Calu3 (cell line): ENCODE measurements at regions not wholly inside any gene's neighbourhood (a gene's known extent, or its start where the extent isn't known, plus 50 kb on each side); places are given as distances from the start of the nearest gene placed in this dataset.

Source experiments
- BruUV-seq: library from RNA; stranded (reverse); fragments of 400-500 nt; replicated peaks from 2 replicates; lab custom pipeline; 2021; lab: Mats Ljungman, UMichigan
- CTCF ChIA-PET: fragments of 300-600 bp; sonication (Branson Sonifier 250); formaldehyde crosslinking; loops from one replicate; lab custom pipeline; 2022; ENCODE audit warnings: antibody characterized with exemption; lab: Charles Lee
- DNase-seq: peaks from one replicate; pipeline ENCODE4 v3.0.0; 2022
- H3K27ac Mint-ChIP-seq: one replicate; pipeline ENCODE4 v1.8.0; 2022; ENCODE audit warnings: mixed read lengths; ENCODE audit not compliant: unreplicated experiment
- H3K27me3 Mint-ChIP-seq: one replicate; pipeline ENCODE4 v1.8.0; 2022; ENCODE audit warnings: mixed read lengths; ENCODE audit not compliant: unreplicated experiment
- H3K36me3 Mint-ChIP-seq: one replicate; pipeline ENCODE4 v1.8.0; 2022; ENCODE audit warnings: mild to moderate bottlenecking, moderate library complexity, mixed read lengths; ENCODE audit not compliant: insufficient read depth, unreplicated experiment
- H3K4me1 Mint-ChIP-seq: one replicate; pipeline ENCODE4 v1.8.0; 2022; ENCODE audit warnings: mild to moderate bottlenecking, low read depth, mixed read lengths; ENCODE audit not compliant: unreplicated experiment
- H3K4me3 Mint-ChIP-seq: one replicate; pipeline ENCODE4 v1.8.0; 2022; ENCODE audit warnings: mild to moderate bottlenecking, low read depth, moderate library complexity, mixed read lengths; ENCODE audit not compliant: unreplicated experiment
- H3K9me3 Mint-ChIP-seq: one replicate; pipeline ENCODE4 v1.8.0; 2022; ENCODE audit warnings: low read depth, mixed read lengths; ENCODE audit not compliant: unreplicated experiment
- CTCF ChIP-seq: fragments of 200-600 bp; IDR thresholded peaks from one replicate; pipeline ENCODE4 v1.8.0; 2022; ENCODE audit warnings: antibody characterized with exemption; ENCODE audit not compliant: unreplicated experiment
- intact Hi-C: fragments of 100-400 bp; cut with micrococcal nuclease; formaldehyde crosslinking; loops from one replicate; pipeline ENCODE4 v1.10.0; 2022; ENCODE audit not compliant: unreplicated experiment

DNA sequence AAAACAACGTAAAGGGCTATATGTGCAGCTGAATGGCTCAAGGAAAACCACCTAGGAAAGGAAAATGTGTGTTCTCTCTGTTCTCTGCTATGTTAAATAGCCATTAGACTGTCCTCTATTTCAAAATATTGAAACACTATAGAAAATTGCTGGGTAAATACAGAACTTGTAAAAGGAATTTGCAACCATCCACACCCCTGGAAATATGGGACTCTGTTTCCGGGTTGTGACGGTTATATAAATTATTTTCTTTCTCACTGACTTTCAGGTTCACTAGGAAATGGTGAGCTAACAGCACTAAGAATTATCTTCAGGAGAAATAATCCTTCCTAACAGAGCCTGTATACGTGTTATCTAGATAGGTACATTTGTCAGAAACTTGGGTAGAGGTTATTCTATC is 161.0 kb upstream of the DKK2 start:
- H3K27me3 Mint-ChIP-seq, result no peaks in the 10 kb centered on the region
- no peak for TF ChIP-seq CTCF
- H3K4me3 Mint-ChIP-seq, result no peak overlapping the region
- CTCF ChIA-PET, result no interaction called here
- DNase-seq, result no peak
- no peaks in the 10 kb centered on the region for H3K36me3 Mint-ChIP-seq
- H3K9me3 Mint-ChIP-seq, result peaks cover 3% of the 10 kb centered on the region
- BruUV-seq, result no TSS peak
- intact Hi-C loops, result loop anchor here (10.0 kb wide), 1 partner anchor 468 kb away; no protein-coding TSS in a partner anchor
- no peak overlapping the region for H3K27ac Mint-ChIP-seq
- H3K4me1 Mint-ChIP-seq, result no peaks in the 10 kb centered on the region

DNA sequence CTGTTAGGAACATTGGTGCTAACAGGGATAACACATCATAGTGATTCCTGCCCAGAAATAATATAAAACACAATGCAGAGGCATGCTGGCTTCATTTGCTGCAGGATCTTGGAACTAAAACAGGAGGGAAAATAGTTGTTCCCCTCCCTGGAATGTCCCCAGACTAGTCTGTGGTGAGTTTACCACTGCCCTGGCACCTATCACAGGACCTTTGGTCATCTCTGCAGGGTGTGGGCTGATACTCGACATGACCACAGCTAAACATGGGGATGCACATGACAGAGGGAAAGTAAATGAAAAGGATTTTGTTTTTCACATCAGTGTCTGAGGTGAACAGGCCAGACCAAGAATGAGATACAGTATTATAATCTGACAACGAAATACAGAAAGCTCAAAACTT is 160.2 kb upstream of the DKK2 start:
- intact Hi-C loops, result loop anchor here (10.0 kb wide), 1 partner anchor 468 kb away; no protein-coding TSS in a partner anchor
- no peak overlapping the region for H3K27ac Mint-ChIP-seq
- no peaks in the 10 kb centered on the region for H3K27me3 Mint-ChIP-seq
- CTCF ChIA-PET, result no interaction called here
- no peaks in the 10 kb centered on the region for H3K4me1 Mint-ChIP-seq
- H3K36me3 Mint-ChIP-seq, result no peaks in the 10 kb centered on the region
- TF ChIP-seq CTCF, result no peak
- no peak for DNase-seq
- H3K4me3 Mint-ChIP-seq, result no peak overlapping the region
- H3K9me3 Mint-ChIP-seq, result peaks cover 8% of the 10 kb centered on the region
- BruUV-seq, result no TSS peak

DNA sequence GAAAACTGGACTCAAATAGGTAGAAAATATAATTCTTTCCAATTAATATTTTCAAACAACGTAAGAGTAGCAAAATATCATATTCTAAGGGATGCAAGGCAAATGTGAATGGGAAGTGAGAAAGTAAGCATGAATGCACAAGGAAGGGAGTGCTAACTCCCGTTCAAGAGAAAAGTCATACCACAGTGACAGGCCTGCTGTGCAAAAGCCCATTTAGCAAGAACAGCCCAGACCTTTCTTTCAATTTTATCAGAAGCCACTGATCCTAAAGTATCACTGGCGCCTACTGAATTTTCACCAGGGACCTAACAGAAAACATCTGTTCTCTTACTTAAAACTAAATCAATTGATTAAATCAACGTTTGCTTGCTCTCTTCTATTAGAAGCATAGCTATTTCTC is 157.9 kb upstream of the DKK2 start:
- H3K27me3 Mint-ChIP-seq, result no peaks in the 10 kb centered on the region
- H3K4me3 Mint-ChIP-seq, result no peak overlapping the region

GRCh38 chr4:107192601-107193000 is 156.5 kb upstream of the DKK2 start:
- CTCF ChIA-PET, result no interaction called here
- no peak overlapping the region for H3K4me3 Mint-ChIP-seq
- no peaks in the 10 kb centered on the region for H3K36me3 Mint-ChIP-seq
- TF ChIP-seq CTCF, result no peak
- no peaks in the 10 kb centered on the region for H3K27me3 Mint-ChIP-seq
- no peak for DNase-seq
- H3K4me1 Mint-ChIP-seq, result no peaks in the 10 kb centered on the region
- H3K9me3 Mint-ChIP-seq, result peaks cover 9% of the 10 kb centered on the region
- no TSS peak for BruUV-seq
- H3K27ac Mint-ChIP-seq, result no peak overlapping the region
- intact Hi-C loops, result loop anchor here (10.0 kb wide), 1 partner anchor 472 kb away; no protein-coding TSS in a partner anchor

More for the DNA sequence above, 157.9 kb upstream of the DKK2 start:
- TF ChIP-seq CTCF, result no peak
- DNase-seq, result no peak
- Mint-ChIP-seq H3K9me3 (peaks cover 9% of the 10 kb centered on the region), H3K36me3 (no peaks in the 10 kb centered on the region), H3K4me1 (no peaks in the 10 kb centered on the region), H3K27ac (no peak overlapping the region)
- CTCF ChIA-PET, result no interaction called here
- BruUV-seq, result no TSS peak
- intact Hi-C loops, result loop anchor here (10.0 kb wide), 1 partner anchor 471 kb away; no protein-coding TSS in a partner anchor
